A673 (cell line): ENCODE measurements at regions not wholly inside any gene's neighbourhood (a gene's known extent, or its start where the extent isn't known, plus 50 kb on each side); places are given as distances from the start of the nearest gene placed in this dataset.
"Not testable (repeated sequence)": the region's sequence is repeated elsewhere in the genome, so short reads cannot be mapped to it uniquely, and the experiment has no call there.

Experiments
- BruUV-seq: library from RNA; stranded (reverse); fragments of 400-500 nt; replicated peaks from 2 replicates; lab custom pipeline; 2021; lab: Mats Ljungman, UMichigan
- CTCF ChIA-PET: fragments of 300-600 bp; sonication (Branson Sonifier 250); formaldehyde crosslinking; loops from one replicate; lab custom pipeline; 2022; ENCODE audit warnings: antibody characterized with exemption; lab: Charles Lee
- POLR2A ChIA-PET: fragments of 300-600 bp; sonication (Branson Sonifier 250); formaldehyde crosslinking; loops from one replicate; lab custom pipeline; 2022; ENCODE audit warnings: antibody characterized with exemption; ENCODE audit not compliant: low non-redundant PET; lab: Charles Lee
- DNase-seq: peaks from one replicate; pipeline ENCODE4 v3.0.0-alpha.2; 2015; ENCODE audit warnings: low spot score
- H3K27ac ChIP-seq: fragments of 200-600 bp; sonication (generic); 2 replicates; pipeline ENCODE4 v1.5.1; 2016; ENCODE audit warnings: mixed run types, low read depth, mild to moderate bottlenecking, mixed read lengths, antibody characterized with exemption, low read length; ENCODE audit not compliant: poor library complexity, severe bottlenecking
- H3K27me3 ChIP-seq: fragments of 200-600 bp; sonication (generic); replicated peaks from 2 replicates; pipeline ENCODE4 v1.6.1; 2017; ENCODE audit warnings: mixed run types, low read depth, mild to moderate bottlenecking, mixed read lengths, antibody characterized with exemption, low read length; ENCODE audit not compliant: insufficient read depth, poor library complexity
- H3K36me3 ChIP-seq: fragments of 200-600 bp; sonication (generic); 2 replicates; pipeline ENCODE4 v1.6.1; 2016; ENCODE audit warnings: mixed run types, mild to moderate bottlenecking, mixed read lengths, antibody characterized with exemption, low read length; ENCODE audit not compliant: insufficient read depth, poor library complexity, severe bottlenecking
- H3K4me1 ChIP-seq: fragments of 200-600 bp; sonication (generic); 2 replicates; pipeline ENCODE4 v1.6.1; 2017; ENCODE audit warnings: mixed run types, mild to moderate bottlenecking, mixed read lengths, antibody characterized with exemption, low read length; ENCODE audit not compliant: insufficient read depth, poor library complexity, severe bottlenecking
- H3K4me3 ChIP-seq: fragments of 200-600 bp; sonication (generic); 2 replicates; pipeline ENCODE4 v1.5.1; 2016; ENCODE audit warnings: low read depth, mixed run types, mild to moderate bottlenecking, mixed read lengths, low read length; ENCODE audit not compliant: poor library complexity, severe bottlenecking
- H3K9me3 ChIP-seq: fragments of 200-600 bp; sonication (generic); 2 replicates; pipeline ENCODE4 v1.6.1; 2016; ENCODE audit warnings: mixed run types, low read depth, mild to moderate bottlenecking, mixed read lengths, antibody characterized with exemption, low read length; ENCODE audit not compliant: poor library complexity, severe bottlenecking
- CTCF ChIP-seq: fragments of 300-800, 200-600 bp; sonication (generic); conservative IDR thresholded peaks from 2 replicates; pipeline ENCODE4 v1.5.1; 2017; ENCODE audit warnings: low read depth, mild to moderate bottlenecking, antibody characterized with exemption, low read length, moderate library complexity, mixed read lengths
- EZH2 ChIP-seq: fragments of 200-600 bp; sonication (generic); IDR thresholded peaks from 2 replicates; pipeline ENCODE4 v1.6.1; 2017; ENCODE audit warnings: borderline replicate concordance, low read depth, mild to moderate bottlenecking, mixed read lengths, antibody characterized with exemption, low read length; ENCODE audit not compliant: poor library complexity, severe bottlenecking
- intact Hi-C: fragments of 100-400 bp; cut with micrococcal nuclease; formaldehyde crosslinking; loops from one replicate; pipeline ENCODE4 v1.10.0; 2022; ENCODE audit not compliant: unreplicated experiment

DNA sequence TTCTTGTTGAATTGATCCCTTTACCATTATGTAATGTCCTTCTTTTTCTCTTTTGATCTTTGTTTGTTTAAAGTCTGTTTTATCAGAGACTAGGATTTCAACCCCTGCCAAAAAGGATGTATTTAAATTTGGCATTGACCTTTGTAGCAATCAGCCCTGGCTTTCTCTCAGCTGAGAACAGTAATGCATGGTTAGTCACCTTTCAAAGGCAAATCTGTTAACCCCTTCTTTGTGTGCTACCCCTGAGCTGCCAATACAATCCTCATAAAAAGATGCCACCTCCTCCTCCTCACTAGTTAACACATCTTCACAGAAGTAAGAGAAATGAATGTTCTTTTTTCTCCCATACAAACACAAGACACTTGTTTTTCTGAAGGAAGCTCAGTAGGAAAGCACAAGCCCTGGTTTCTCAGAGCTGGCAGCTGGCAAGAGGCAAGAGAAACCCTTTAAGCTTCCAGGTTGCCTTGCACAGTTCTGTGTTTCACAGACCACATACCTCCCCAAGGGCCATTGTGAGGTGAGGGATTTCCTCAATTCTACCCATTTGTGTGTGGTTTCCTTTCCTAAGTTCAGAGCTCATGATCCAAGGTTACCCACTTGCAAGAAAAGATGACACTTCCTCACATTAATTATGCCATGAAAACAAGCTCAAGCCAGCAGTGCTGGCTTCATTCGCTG lies 122.6 kb downstream of the RCHY1 start:
- no TSS peak for BruUV-seq
- TF ChIP-seq EZH2 (no peak), CTCF (no peak)
- DNase-seq, result no peak
- H3K36me3 ChIP-seq, result no peaks in the 10 kb centered on the region
- no peak overlapping the region for H3K4me3 ChIP-seq
- intact Hi-C loops, result no loop called here
- H3K4me1 ChIP-seq, result no peaks in the 10 kb centered on the region
- POLR2A ChIA-PET, result no interaction called here
- H3K9me3 ChIP-seq, result no peaks in the 10 kb centered on the region
- H3K27me3 ChIP-seq, result no peaks in the 10 kb centered on the region
- H3K27ac ChIP-seq, result no peak overlapping the region
- CTCF ChIA-PET, result no interaction called here

GRCh38 chr4:75386426-75386825 lies 127.8 kb downstream of the RCHY1 start:
- H3K4me1 ChIP-seq, intact Hi-C loops, BruUV-seq, H3K4me3 ChIP-seq, DNase-seq, H3K9me3 ChIP-seq, H3K27me3 ChIP-seq, POLR2A ChIA-PET, CTCF ChIA-PET, H3K36me3 ChIP-seq, H3K27ac ChIP-seq: not testable (repeated sequence)

DNA sequence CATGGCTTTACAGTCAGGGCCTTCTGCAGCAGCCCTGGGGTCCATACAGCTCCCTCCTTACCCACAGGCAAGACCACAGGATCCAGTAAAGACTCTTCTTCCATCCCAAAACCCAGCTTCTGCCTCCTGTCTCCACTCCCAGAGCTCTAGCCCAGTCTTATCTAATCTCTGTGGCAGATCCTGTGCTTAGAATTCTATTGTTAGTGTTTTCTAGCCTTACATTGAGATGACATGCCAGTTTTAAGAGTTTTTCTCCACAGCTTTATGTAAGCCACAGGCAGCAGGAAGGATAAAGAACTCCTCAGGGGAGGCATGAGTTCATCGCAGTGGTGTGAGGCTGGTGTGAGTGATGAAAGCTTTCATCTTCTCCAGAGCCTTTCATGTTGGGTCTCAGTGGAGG lies 129.1 kb downstream of the RCHY1 start:
- CTCF ChIA-PET, result no interaction called here
- Histone ChIP-seq H3K4me3 (no peak overlapping the region), H3K27me3 (no peaks in the 10 kb centered on the region), H3K4me1 (no peaks in the 10 kb centered on the region), H3K36me3 (no peaks in the 10 kb centered on the region), H3K27ac (no peak overlapping the region), H3K9me3 (no peaks in the 10 kb centered on the region)
- POLR2A ChIA-PET, result interaction anchor here (0.7 kb wide), 1 partner anchor 495 kb away, joined by 3 read pairs; no protein-coding TSS in a partner anchor
- intact Hi-C loops, result no loop called here
- no peak for DNase-seq
- no TSS peak for BruUV-seq
- no peak for TF ChIP-seq CTCF
- TF ChIP-seq EZH2, result no peak

DNA sequence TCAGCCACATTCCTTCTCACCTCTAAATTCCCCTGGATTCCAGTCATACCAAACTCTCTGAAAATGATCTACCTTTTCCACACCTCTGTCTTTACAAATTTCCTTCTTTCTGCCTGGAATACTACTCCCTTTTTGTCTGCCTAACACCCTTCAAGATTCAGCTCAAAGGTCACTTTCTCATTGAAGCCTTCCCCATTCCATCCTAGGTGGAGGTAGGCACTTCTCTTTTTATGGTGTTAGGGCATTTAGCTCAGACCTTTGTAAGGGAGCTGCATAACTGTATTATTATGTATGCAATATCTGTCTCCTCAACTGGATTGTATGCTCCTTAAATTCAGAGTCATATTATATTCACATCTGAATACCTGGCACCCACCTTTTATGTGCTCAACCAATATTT lies 137.7 kb downstream of the RCHY1 start:
- ChIA-PET CTCF (no interaction called here), POLR2A (no interaction called here)
- Histone ChIP-seq H3K9me3 (no peaks in the 10 kb centered on the region), H3K27me3 (no peaks in the 10 kb centered on the region), H3K27ac (no peak overlapping the region), H3K36me3 (no peaks in the 10 kb centered on the region), H3K4me3 (no peak overlapping the region), H3K4me1 (no peaks in the 10 kb centered on the region)
- TF ChIP-seq EZH2 (no peak), CTCF (no peak)
- BruUV-seq, result no TSS peak
- intact Hi-C loops, result no loop called here
- DNase-seq, result no peak
